ENCODE measurements at regions not wholly inside any gene's neighbourhood (a gene's known extent, or its start where the extent isn't known, plus 50 kb on each side); places are given as distances from the start of the nearest gene placed in this dataset.
"Not testable (repeated sequence)": the region's sequence is repeated elsewhere in the genome, so short reads cannot be mapped to it uniquely, and the experiment has no call there.

- Histone ChIP-seq H3K4ac (ENCODE audit: low read depth, low read length) (no peak overlapping the region), H3K9ac (ENCODE audit: extremely low read depth, insufficient read length, low read length) (no peak overlapping the region), H3K4me1 (ENCODE audit: insufficient read depth, low read length) (no peaks in the 10 kb centered on the region), H3K79me2 (ENCODE audit: insufficient read depth, low read length) (no peaks in the 10 kb centered on the region), H3K18ac (ENCODE audit: insufficient read length, low read depth, low read length) (no peak overlapping the region), H2AFZ (ENCODE audit: low read length) (no peak overlapping the region), H3K27me3 (ENCODE audit: insufficient read depth, low read length) (no peaks in the 10 kb centered on the region), H3K23me2 (ENCODE audit: insufficient read length, low read depth, low read length, poor library complexity, severe bottlenecking) (no peaks in the 10 kb centered on the region), H3T11ph (ENCODE audit: low read length) (no peak overlapping the region), H3K79me1 (ENCODE audit: insufficient read depth, low read depth, low read length, poor library complexity, severe bottlenecking) (no peaks in the 10 kb centered on the region), H2BK5ac (ENCODE audit: insufficient read length, low read length) (no peak overlapping the region), H2BK12ac (ENCODE audit: insufficient read length, low read depth, low read length) (no peak overlapping the region), H4K8ac (replicated peaks; ENCODE audit: insufficient read length, low read depth, low read length) (no peak overlapping the region), H3K14ac (ENCODE audit: insufficient read depth, low read length) (no peak overlapping the region), H3K56ac (ENCODE audit: insufficient read length, low read depth, low read length) (no peak overlapping the region), H2BK15ac (ENCODE audit: low read depth, low read length) (no peak overlapping the region), H2AK5ac (ENCODE audit: insufficient read length, low read length) (no peak overlapping the region), H4K91ac (ENCODE audit: insufficient read length, low read depth, low read length) (no peak overlapping the region), H3K23ac (ENCODE audit: insufficient read length, low read depth, low read length) (no peak overlapping the region), H2BK120ac (ENCODE audit: low read depth, low read length, poor library complexity, severe bottlenecking) (no peak overlapping the region), H4K20me1 (ENCODE audit: control insufficient read depth, insufficient read depth, insufficient read length) (no peaks in the 10 kb centered on the region), H3K4me2 (ENCODE audit: insufficient read depth, insufficient read length, low read length) (no peak overlapping the region), H4K5ac (ENCODE audit: insufficient read length, low read depth, low read length) (no peak overlapping the region), H2BK20ac (ENCODE audit: low read depth, low read length, poor library complexity, severe bottlenecking) (no peak overlapping the region), H3K9me3 (ENCODE audit: control insufficient read depth, low read depth, low read length) (no peaks in the 10 kb centered on the region), H3K27ac (ENCODE audit: insufficient read length, low read depth, low read length) (no peak overlapping the region)
- Mint-ChIP-seq H3K4me3 (no peak overlapping the region), H3K4me1 (peaks cover 16 to 23% of the 10 kb centered on the region in 2 experiments), H3K27ac (no peak overlapping the region), H3K36me3 (ENCODE audit: insufficient read depth in 1 of 3, low read depth in 3 of 3) (peaks cover 0 to 9% (median 0%) of the 10 kb centered on the region in 3 experiments; a peak in 1 of 7 replicates), H3K9me3 (peaks cover 3 to 9% of the 10 kb centered on the region in 2 experiments; a peak in 1 of 5 replicates), H3K27me3 (ENCODE audit: low read depth) (no peaks in the 10 kb centered on the region; the same call in 1 of the 2 replicates)
- no peak for TF ChIP-seq CTCF (conservative IDR thresholded peaks at IDR 0.05)
- no peak for DNase-seq
- WGBS (ENCODE audit: extremely low coverage, insufficient read length, low lambda C conversion rate), result no CpG with 5 or more reads among the region's 1 CpG
These were observed 67.9 kb upstream of the BCL6 start for GRCh38 chr3:187813198-187813597.

GRCh38 chr3:187817766-187818165 lies 72.5 kb upstream of the BCL6 start:
- not testable (repeated sequence) for H2BK5ac ChIP-seq (ENCODE audit: insufficient read length, low read length); H2BK20ac ChIP-seq (ENCODE audit: low read depth, low read length, poor library complexity, severe bottlenecking); H3K23ac ChIP-seq (ENCODE audit: insufficient read length, low read depth, low read length); H3K23me2 ChIP-seq (ENCODE audit: insufficient read length, low read depth, low read length, poor library complexity, severe bottlenecking); H3K14ac ChIP-seq (ENCODE audit: insufficient read depth, low read length); H3K56ac ChIP-seq (ENCODE audit: insufficient read length, low read depth, low read length); H2BK15ac ChIP-seq (ENCODE audit: low read depth, low read length); H3K79me1 ChIP-seq (ENCODE audit: insufficient read depth, low read depth, low read length, poor library complexity, severe bottlenecking); H4K8ac ChIP-seq (replicated peaks; ENCODE audit: insufficient read length, low read depth, low read length); H4K20me1 ChIP-seq (ENCODE audit: control insufficient read depth, insufficient read depth, insufficient read length); H3K4me2 ChIP-seq (ENCODE audit: insufficient read depth, insufficient read length, low read length); DNase-seq; H3K4me3 Mint-ChIP-seq; H3K27ac ChIP-seq (ENCODE audit: insufficient read length, low read depth, low read length); H3K9me3 ChIP-seq (ENCODE audit: control insufficient read depth, low read depth, low read length); H4K5ac ChIP-seq (ENCODE audit: insufficient read length, low read depth, low read length); H3K4ac ChIP-seq (ENCODE audit: low read depth, low read length); H3K18ac ChIP-seq (ENCODE audit: insufficient read length, low read depth, low read length); H3K9me3 Mint-ChIP-seq; H3T11ph ChIP-seq (ENCODE audit: low read length); H2BK120ac ChIP-seq (ENCODE audit: low read depth, low read length, poor library complexity, severe bottlenecking); H3K27me3 ChIP-seq (ENCODE audit: insufficient read depth, low read length); H2AK5ac ChIP-seq (ENCODE audit: insufficient read length, low read length); H3K9ac ChIP-seq (ENCODE audit: extremely low read depth, insufficient read length, low read length); H3K79me2 ChIP-seq (ENCODE audit: insufficient read depth, low read length); H3K27ac Mint-ChIP-seq; H2BK12ac ChIP-seq (ENCODE audit: insufficient read length, low read depth, low read length); H4K91ac ChIP-seq (ENCODE audit: insufficient read length, low read depth, low read length); H3K27me3 Mint-ChIP-seq (ENCODE audit: low read depth); H3K36me3 Mint-ChIP-seq (ENCODE audit: insufficient read depth in 1 of 3, low read depth in 3 of 3); H3K4me1 ChIP-seq (ENCODE audit: insufficient read depth, low read length); H3K4me1 Mint-ChIP-seq; H2AFZ ChIP-seq (ENCODE audit: low read length)
- no CpG with 5 or more reads among the region's 3 CpGs for WGBS (ENCODE audit: extremely low coverage, insufficient read length, low lambda C conversion rate)

Measured in H9 (cell line).